HG02973 (cell line): ENCODE measurements at regions not wholly inside any gene's neighbourhood (a gene's known extent, or its start where the extent isn't known, plus 50 kb on each side); places are given as distances from the start of the nearest gene placed in this dataset.
"Not testable (repeated sequence)": the region's sequence is repeated elsewhere in the genome, so short reads cannot be mapped to it uniquely, and the experiment has no call there.

ENCODE experiments used
- ATAC-seq: cut with Tn5 transposase; IDR thresholded peaks from one replicate; pipeline ENCODE4 v1.9.1; 2021; ENCODE audit warnings: moderate library complexity; ENCODE audit not compliant: unreplicated experiment

- ATAC-seq: not testable (repeated sequence)
These were observed 69.8 kb upstream of the MYRIP start for GRCh38 chr3:39739658-39740057.

- no peak for ATAC-seq
These were observed 64.7 kb upstream of the MYRIP start for GRCh38 chr3:39744746-39745145.

- ATAC-seq: no peak
These were observed 61.4 kb upstream of the MYRIP start for GRCh38 chr3:39748002-39748401.

- no peak for ATAC-seq
These were observed 60.6 kb upstream of the MYRIP start for GRCh38 chr3:39748763-39749162.

- ATAC-seq: no peak
These were observed 58.7 kb upstream of the MYRIP start for GRCh38 chr3:39750712-39751111.

- ATAC-seq: no peak
These were observed 58.1 kb upstream of the MYRIP start for GRCh38 chr3:39751286-39751685.

- ATAC-seq: no peak
These were observed 57.3 kb upstream of the MYRIP start for GRCh38 chr3:39752019-39752637.

- ATAC-seq: no peak
These were observed 56.7 kb upstream of the MYRIP start for GRCh38 chr3:39752751-39753150.

- no peak for ATAC-seq
These were observed 56.0 kb upstream of the MYRIP start for GRCh38 chr3:39753391-39753790.

GRCh38 chr3:39754549-39754948, 54.9 kb upstream of the MYRIP start:
- peak; percentile 64 for ATAC-seq

GRCh38 chr3:39755100-39755499, 54.3 kb upstream of the MYRIP start:
- no peak for ATAC-seq

- no peak for ATAC-seq
These were observed 52.1 kb upstream of the MYRIP start for GRCh38 chr3:39757307-39757706.
